Lower lobe of right lung (tissue), 2 donors: ENCODE measurements at regions not wholly inside any gene's neighbourhood (a gene's known extent, or its start where the extent isn't known, plus 50 kb on each side); places are given as distances from the start of the nearest gene placed in this dataset.

Source experiments
- ATAC-seq, 2 donors: fragments of 200-7000 bp; cut with Tn5 transposase; one replicate each; pipeline ENCODE4 v1.9.1; 2020 to 2022; ENCODE audit warnings: mild to moderate bottlenecking in 2 of 2, moderate library complexity in 2 of 2
- DNase-seq: peaks from one replicate; pipeline ENCODE4 v3.0.0-alpha.2; 2020
- H3K27ac ChIP-seq: fragments of 200-600 bp; one replicate; pipeline ENCODE4 v1.8.0; 2022
- H3K27me3 ChIP-seq: fragments of 200-600 bp; one replicate; pipeline ENCODE4 v1.8.0; 2022; ENCODE audit warnings: low read depth
- H3K36me3 ChIP-seq: fragments of 200-600 bp; one replicate; pipeline ENCODE4 v1.8.0; 2022; ENCODE audit warnings: mild to moderate bottlenecking
- H3K4me1 ChIP-seq: fragments of 200-600 bp; one replicate; pipeline ENCODE4 v1.8.0; 2022
- H3K4me3 ChIP-seq: fragments of 200-600 bp; one replicate; pipeline ENCODE4 v1.8.0; 2022; ENCODE audit warnings: mild to moderate bottlenecking
- H3K9me3 ChIP-seq: fragments of 200-600 bp; one replicate; pipeline ENCODE4 v1.8.0; 2022
- CTCF ChIP-seq: fragments of 200-600 bp; IDR thresholded peaks from one replicate; pipeline ENCODE4 v1.8.0; 2022; ENCODE audit warnings: antibody characterized with exemption, mild to moderate bottlenecking
- intact Hi-C: fragments of 100-400 bp; cut with DNase I; formaldehyde crosslinking; loops from one replicate; pipeline ENCODE4 v1.11.0; 2022
- donor health status: DM: no; HTN: yes; CAD: no; lungs with severe emphysema.

GRCh38 chr14:39857376-39858055, 425.3 kb upstream of the FBXO33 start:
- no peaks in the 10 kb centered on the region for H3K27me3 ChIP-seq
- intact Hi-C loops = no loop called here
- no peaks in the 10 kb centered on the region for H3K9me3 ChIP-seq
- TF ChIP-seq CTCF = no peak
- ATAC-seq (no peak), DNase-seq (no peak)
- H3K4me3 ChIP-seq = no peak overlapping the region
- no peaks in the 10 kb centered on the region for H3K36me3 ChIP-seq
- H3K4me1 ChIP-seq = no peaks in the 10 kb centered on the region
- H3K27ac ChIP-seq = no peak overlapping the region

- ATAC-seq (no peak), DNase-seq (no peak)
- H3K9me3 ChIP-seq = no peaks in the 10 kb centered on the region
- no peak overlapping the region for H3K27ac ChIP-seq
- intact Hi-C loops = no loop called here
- H3K36me3 ChIP-seq = no peaks in the 10 kb centered on the region
- H3K4me3 ChIP-seq = no peak overlapping the region
- no peaks in the 10 kb centered on the region for H3K4me1 ChIP-seq
- H3K27me3 ChIP-seq = no peaks in the 10 kb centered on the region
- no peak for TF ChIP-seq CTCF
Measured at GRCh38 chr14:39853441-39853840, 421.2 kb upstream of the FBXO33 start.

- intact Hi-C loops = no loop called here
Measured at GRCh38 chr14:39851202-39851601, 419.0 kb upstream of the FBXO33 start.

GRCh38 chr14:39847852-39848251, 415.6 kb upstream of the FBXO33 start:
- DNase-seq (no peak), ATAC-seq (no peak)
- no peaks in the 10 kb centered on the region for H3K27me3 ChIP-seq
- H3K4me3 ChIP-seq = no peak overlapping the region
- H3K9me3 ChIP-seq = no peaks in the 10 kb centered on the region
- H3K4me1 ChIP-seq = no peaks in the 10 kb centered on the region
- no peak overlapping the region for H3K27ac ChIP-seq
- TF ChIP-seq CTCF = no peak
- H3K36me3 ChIP-seq = no peaks in the 10 kb centered on the region
- intact Hi-C loops = no loop called here

More at GRCh38 chr14:39851202-39851601, 419.0 kb upstream of the FBXO33 start:
- Histone ChIP-seq H3K4me1 (no peaks in the 10 kb centered on the region), H3K27ac (no peak overlapping the region), H3K9me3 (no peaks in the 10 kb centered on the region), H3K27me3 (no peaks in the 10 kb centered on the region), H3K4me3 (no peak overlapping the region), H3K36me3 (no peaks in the 10 kb centered on the region)
- DNase-seq (no peak), ATAC-seq (no peak)
- no peak for TF ChIP-seq CTCF

GRCh38 chr14:39847194-39847593, 415.0 kb upstream of the FBXO33 start:
- ATAC-seq (no peak), DNase-seq (no peak)
- Histone ChIP-seq H3K27me3 (no peaks in the 10 kb centered on the region), H3K4me1 (no peaks in the 10 kb centered on the region), H3K36me3 (no peaks in the 10 kb centered on the region), H3K27ac (no peak overlapping the region), H3K9me3 (no peaks in the 10 kb centered on the region), H3K4me3 (no peak overlapping the region)
- intact Hi-C loops = no loop called here
- TF ChIP-seq CTCF = no peak
